OCI-M1 (cell line): ENCODE measurements at regions not wholly inside any gene's neighbourhood (a gene's known extent, or its start where the extent isn't known, plus 50 kb on each side); places are given as distances from the start of the nearest gene placed in this dataset.
"Not testable (repeated sequence)": the region's sequence is repeated elsewhere in the genome, so short reads cannot be mapped to it uniquely, and the experiment has no call there.

Experiments
- DNase-seq: peaks from one replicate; lab custom pipeline; 2025; lab: John Stamatoyannopoulos, UW

DNA sequence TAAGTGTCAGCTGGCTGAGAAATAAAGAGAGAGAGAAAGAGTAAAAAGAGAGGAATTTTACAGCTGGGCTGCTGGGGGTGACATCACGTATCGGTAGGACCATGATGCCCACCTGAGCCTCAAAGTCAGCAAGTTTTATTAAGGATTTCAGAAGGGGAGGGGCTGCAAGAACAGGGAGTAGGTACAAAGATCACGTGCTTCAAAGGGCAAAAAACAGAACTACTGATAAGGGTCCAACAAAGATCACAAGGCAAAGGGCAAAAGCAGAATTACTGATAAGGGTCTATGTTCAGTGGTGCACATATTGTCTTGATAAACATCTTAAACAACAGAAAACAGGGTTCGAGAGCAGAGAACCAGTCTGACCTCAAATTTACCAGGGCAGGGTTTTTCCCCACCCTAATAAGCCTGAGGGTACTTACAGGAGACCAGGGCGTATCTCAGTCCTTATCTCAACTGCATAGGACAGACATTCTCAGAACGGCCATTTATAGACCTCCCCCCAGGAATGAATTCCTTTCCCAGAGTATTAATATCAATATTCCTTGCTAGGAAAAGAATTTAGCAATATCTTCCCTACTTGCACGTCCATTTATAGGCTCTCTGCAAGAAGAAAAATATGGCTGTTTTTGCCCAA, 128.3 kb upstream of the PZP start:
- DNase-seq = not testable (repeated sequence)

DNA sequence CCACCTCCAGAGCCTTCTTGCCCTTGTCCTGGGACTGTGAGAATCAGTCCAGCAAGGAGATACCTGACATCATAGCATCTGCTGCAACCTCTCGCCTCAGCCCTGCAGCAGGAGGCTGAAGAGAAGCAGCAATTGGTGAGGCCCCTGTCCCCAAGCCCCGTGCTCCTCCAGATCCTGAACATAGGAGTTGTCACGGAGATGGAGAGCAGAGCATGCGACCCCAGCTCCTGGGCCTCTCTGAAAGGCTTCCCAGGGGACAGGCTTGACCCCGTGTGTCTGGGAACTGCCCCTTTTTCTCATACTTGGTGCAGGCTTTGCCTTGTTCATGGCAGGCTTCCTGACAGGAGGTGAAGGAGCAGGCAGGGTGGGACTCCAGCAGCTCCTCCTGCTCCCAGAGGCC, 127.7 kb upstream of the PZP start:
- no peak for DNase-seq

DNA sequence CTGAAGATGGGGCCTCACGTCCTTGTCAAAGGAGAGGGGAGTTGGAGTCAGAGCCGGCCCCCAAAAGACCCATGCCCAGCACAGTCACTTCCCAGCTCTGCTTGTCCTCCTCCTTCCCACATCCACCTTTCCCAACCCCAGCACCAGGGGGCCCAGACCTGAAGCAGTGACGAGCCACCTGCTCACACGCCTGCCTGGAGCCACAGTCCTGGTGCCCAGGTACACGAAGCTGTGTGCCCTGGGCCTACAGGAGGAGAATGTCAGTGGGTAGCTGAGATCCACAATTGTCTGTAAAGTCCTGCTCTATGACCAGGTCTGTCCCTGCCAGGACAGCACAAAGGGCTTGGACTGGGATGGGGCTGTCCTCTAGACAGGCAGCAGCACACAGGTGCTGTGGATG, 126.8 kb upstream of the PZP start:
- DNase-seq = no peak

- DNase-seq = no peak
These were observed 126.0 kb upstream of the PZP start for GRCh38 chr12:9334041-9334692.

DNA sequence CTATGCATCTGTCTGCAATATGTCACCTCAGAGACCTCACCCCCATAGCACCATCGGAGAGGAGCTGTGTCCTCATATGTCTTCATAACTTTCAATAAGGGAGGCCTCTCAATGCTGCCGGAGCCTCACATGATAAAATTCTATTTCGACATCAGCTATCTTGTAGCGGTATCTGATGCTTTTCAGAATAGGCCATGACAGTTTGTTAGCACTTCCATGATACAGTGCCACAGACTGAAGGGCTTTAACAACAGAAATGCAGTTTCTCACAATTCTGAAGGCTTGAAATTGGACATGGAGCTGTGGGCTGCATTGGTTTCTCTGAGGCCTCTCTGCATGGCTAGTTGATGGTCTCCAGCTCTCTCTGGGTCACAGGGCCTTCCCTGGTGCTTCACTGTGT, 125.0 kb upstream of the PZP start:
- DNase-seq = no peak

GRCh38 chr12:9332564-9332963, 124.4 kb upstream of the PZP start:
- DNase-seq = no peak

- DNase-seq = peak; percentile 81
These were observed 123.0 kb upstream of the PZP start for GRCh38 chr12:9331218-9331626.

DNA sequence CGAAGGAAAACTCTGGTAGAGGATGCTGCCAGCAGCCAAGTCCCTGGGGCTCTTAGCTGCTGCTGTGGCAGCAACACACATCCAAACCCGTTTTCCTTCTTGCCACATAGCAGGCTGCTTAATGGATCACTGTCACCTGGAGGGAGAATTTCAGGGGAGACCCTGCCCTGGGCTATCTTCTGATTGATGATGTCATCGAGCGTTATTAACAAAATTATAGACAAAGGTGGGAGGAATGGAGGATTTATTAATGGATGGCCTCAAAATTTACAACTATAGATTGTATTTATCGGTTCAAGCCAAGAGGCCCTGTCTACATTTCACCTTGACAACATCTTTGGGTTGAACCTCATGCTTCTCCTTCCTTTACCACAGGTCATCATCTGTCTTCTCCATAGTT, 120.8 kb upstream of the PZP start:
- no peak for DNase-seq

DNA sequence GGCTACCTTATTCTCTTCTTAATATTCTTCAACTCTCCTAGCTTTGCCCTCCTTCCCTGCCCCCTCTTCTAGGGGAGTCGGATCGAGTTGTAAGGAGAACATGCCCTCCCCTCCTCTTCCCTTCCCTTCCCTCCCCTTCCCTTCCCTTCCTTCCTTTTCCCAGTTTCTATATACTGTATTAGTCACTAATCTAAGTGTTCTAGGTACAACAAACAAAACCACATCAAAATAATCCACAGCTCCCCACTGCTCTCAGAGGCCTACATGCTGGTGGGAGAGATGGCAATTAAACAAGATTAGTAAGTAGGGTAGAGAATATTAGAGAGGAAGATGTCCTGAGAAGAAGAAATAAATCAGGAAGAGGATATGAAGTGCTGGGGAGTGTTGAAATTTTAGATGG, 119.9 kb upstream of the PZP start:
- no peak for DNase-seq

DNA sequence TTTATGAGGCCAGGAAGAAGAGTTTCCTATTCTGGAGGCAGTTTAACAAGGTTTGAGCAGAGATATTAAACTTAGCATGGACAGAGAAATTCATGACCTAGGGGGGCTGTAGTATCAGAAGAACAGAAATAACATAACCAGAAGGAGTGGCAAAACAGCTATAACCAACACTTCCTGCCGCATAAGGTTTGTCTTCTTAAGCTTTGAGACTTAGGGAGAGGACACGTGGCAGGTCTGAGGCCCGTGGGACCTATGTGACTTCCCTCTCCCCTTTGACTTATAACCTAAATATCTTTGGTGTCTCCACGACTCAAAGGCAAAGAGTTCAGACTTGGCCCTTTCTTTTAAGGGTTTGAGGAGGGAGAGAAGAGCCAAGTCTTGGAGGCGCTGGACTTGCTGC, 119.1 kb upstream of the PZP start:
- no peak for DNase-seq

- DNase-seq = not testable (repeated sequence)
These were observed 118.7 kb upstream of the PZP start for GRCh38 chr12:9326849-9327248.

DNA sequence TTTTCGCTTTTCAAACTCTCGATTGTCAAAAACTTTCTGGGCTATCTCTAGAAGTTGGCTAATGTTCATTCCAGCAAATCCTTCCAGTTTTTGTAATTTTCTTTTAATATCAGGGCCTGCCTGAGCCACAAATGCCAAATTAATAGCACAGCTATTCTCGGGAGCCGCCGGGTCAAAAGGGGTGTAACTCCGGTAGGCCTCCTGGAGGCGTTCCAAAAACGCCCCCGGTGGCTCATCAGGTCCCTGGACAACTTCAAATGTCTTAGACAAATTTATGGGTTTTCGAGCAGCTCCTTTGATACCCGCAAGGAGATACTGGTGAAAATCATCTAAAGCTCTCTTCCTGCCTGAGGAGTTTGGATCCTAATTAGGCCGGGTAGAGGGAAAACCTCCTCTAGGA, 117.9 kb upstream of the PZP start:
- DNase-seq = no peak

- DNase-seq = no peak
These were observed 117.3 kb upstream of the PZP start for GRCh38 chr12:9325471-9325870.

- no peak for DNase-seq
These were observed 116.6 kb upstream of the PZP start for GRCh38 chr12:9324782-9325181.

- peak; percentile 18 for DNase-seq
These were observed 115.0 kb upstream of the PZP start for GRCh38 chr12:9323144-9323681.

DNA sequence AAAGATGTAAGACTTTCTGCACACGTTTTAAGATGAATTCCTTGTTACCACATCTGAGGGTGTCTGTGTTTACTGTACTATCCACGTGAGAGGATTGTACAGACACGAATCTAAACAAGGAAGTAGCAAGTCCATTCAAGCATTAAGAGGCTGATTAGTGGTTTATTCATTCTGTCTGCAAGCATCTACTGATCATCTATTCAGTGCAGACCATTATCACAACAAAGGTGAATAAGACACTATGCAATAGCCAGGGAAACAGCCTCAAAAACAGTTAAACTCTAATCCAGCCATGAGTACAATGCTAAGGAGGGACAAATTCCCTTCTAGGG, 111.6 kb upstream of the PZP start:
- DNase-seq = no peak

DNA sequence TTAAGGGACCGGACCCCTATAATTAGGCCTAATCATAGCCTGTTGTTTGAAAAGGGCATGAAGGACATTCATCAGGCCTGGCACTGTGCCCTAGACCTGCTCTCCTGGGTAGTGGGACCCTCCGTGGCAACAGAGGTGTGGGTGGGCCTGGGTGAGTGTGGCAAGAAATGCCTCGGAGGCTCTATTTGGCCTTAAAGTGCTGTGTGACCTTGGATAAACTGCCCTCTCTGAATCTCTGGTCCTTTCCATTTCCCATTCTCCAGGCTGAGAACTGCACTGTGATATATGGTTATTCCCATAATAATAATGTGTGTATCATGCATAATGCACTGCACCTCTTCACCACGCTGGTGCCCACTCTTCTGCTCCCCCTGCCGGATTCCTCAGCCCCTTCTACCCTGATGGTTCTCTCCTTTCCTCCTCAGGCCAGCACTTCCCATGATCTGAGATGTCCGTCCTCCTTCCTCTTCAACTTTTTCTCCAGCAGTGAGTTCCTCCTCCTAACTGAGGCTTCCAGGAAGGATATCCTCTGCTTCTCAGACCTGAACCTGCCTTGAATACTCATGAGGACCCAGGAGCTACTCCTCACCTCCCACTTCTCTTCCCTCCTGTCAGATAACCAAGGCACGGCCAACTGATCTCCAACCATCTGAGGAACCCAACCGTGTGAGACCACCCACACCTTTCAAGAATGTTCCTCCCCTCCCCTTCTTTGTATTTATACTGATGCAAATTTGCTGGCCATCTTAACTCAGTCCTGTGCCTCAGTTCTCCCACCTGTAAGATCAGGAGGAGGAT, 111.0 kb upstream of the PZP start:
- no peak for DNase-seq

- not testable (repeated sequence) for DNase-seq
These were observed 105.3 kb upstream of the PZP start for GRCh38 chr12:9313479-9313878.

- not testable (repeated sequence) for DNase-seq
These were observed 104.5 kb upstream of the PZP start for GRCh38 chr12:9312406-9313392.

DNA sequence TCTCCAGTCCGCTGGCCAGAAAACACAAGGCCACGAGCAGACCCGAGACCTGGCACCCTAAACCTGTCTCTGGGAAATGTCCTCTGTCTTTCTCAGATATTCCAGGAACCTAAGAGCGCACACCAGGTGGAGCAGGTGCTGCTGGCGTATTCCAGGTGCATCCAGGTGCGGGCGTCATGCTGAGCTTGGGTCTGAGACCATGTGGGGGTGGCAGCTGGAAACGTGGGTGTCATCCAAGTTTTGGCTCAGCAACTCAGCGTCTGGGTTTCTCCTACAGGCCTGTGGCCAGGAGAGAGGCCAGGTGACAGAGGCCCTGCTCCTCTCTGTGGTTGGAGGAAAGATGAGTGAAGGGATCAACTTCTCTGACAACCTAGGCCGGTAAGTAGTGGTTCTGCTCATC, 103.3 kb upstream of the PZP start:
- DNase-seq = not testable (repeated sequence)

DNA sequence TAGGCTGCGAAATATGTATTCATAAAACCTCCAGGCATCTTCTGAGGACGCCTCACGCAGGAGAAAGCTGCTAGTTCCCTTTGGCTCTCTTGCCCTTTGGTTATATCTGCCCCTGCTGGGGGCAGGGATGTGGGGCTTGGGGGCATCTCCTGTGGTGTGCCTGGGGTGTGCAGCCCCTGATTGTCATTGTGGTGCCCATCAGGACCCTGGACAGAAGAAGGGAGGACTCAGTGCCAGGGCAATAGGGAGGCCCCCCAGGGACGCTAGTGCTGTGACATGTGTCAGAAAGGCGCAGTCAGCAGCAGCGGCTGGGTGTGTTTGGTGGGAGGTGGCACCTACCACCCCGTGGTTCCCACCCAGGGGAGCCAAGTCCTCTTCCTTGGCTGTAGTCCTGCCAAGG, 102.5 kb upstream of the PZP start:
- not testable (repeated sequence) for DNase-seq

DNA sequence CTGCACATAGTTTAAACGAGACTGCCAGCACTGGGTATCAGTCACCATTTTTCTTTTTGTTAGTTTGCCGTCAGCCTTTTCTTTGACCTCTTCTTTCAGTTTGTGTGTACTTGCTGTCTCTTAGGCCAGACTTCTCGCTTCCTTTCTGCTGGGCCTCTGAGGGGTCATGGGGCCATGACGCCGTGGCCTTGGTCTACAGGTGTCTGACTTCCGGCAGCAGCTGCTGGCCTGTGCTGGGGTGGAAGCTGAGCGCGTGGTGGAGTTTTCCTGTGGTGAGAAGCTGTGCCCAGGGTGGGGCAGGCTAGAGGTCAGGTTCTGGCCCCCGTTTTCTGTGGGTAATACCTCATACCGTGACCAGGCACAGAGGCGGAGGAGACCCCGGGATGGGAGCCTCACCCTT, 101.6 kb upstream of the PZP start:
- DNase-seq = not testable (repeated sequence)
